NB4 (cell line): ENCODE measurements at regions not wholly inside any gene's neighbourhood (a gene's known extent, or its start where the extent isn't known, plus 50 kb on each side); places are given as distances from the start of the nearest gene placed in this dataset.

Experiments used
- MAX ChIP-seq: IDR thresholded peaks from 2 replicates; pipeline ENCODE4 v1.6.1; 2011; ENCODE audit warnings: low read depth, low read length
- POLR2A ChIP-seq: IDR thresholded peaks from 2 replicates; pipeline ENCODE4 v1.6.1; 2011; ENCODE audit warnings: mild to moderate bottlenecking; ENCODE audit not compliant: insufficient read length; ENCODE audit errors: extremely low read depth
- TF ChIP-seq, protein P1 (sequence below): IDR thresholded peaks from one replicate; pipeline ENCODE4 v1.5.1; 2012; ENCODE audit warnings: low read depth, low read length

- TF ChIP-seq, protein P1, sequence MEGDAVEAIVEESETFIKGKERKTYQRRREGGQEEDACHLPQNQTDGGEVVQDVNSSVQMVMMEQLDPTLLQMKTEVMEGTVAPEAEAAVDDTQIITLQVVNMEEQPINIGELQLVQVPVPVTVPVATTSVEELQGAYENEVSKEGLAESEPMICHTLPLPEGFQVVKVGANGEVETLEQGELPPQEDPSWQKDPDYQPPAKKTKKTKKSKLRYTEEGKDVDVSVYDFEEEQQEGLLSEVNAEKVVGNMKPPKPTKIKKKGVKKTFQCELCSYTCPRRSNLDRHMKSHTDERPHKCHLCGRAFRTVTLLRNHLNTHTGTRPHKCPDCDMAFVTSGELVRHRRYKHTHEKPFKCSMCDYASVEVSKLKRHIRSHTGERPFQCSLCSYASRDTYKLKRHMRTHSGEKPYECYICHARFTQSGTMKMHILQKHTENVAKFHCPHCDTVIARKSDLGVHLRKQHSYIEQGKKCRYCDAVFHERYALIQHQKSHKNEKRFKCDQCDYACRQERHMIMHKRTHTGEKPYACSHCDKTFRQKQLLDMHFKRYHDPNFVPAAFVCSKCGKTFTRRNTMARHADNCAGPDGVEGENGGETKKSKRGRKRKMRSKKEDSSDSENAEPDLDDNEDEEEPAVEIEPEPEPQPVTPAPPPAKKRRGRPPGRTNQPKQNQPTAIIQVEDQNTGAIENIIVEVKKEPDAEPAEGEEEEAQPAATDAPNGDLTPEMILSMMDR, result no peak
- no peak for TF ChIP-seq MAX
- TF ChIP-seq POLR2A, result no peak
These were observed 141.7 kb upstream of the COL1A2 start for GRCh38 chr7:94252971-94253370.
